HG02870 (cell line): ENCODE measurements at regions not wholly inside any gene's neighbourhood (a gene's known extent, or its start where the extent isn't known, plus 50 kb on each side); places are given as distances from the start of the nearest gene placed in this dataset.

ENCODE experiments used
- ATAC-seq: cut with Tn5 transposase; IDR thresholded peaks from one replicate; pipeline ENCODE4 v1.9.1; 2021; ENCODE audit warnings: mild to moderate bottlenecking, moderate library complexity; ENCODE audit not compliant: unreplicated experiment

DNA sequence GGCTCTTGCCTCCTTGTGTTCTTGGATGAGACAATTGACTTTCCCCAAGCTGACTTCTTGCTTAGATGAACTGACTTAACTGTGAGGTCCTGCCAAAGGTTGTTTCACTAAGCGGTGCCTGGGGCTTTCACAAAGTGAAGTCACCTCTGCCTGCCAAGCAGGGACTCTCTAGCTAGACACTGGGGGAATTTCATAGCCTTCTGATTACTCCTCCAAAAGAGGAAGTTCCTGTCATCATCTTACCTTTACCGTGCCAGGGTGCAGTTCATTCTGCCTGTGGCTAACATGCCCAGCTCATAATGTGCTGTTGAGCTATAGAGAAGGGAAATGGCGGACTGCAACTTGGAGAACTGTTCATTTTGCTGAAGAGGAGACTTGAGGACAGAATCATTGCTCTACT lies 472.0 kb upstream of the WWC1 start:
- peak; percentile 90 for ATAC-seq

DNA sequence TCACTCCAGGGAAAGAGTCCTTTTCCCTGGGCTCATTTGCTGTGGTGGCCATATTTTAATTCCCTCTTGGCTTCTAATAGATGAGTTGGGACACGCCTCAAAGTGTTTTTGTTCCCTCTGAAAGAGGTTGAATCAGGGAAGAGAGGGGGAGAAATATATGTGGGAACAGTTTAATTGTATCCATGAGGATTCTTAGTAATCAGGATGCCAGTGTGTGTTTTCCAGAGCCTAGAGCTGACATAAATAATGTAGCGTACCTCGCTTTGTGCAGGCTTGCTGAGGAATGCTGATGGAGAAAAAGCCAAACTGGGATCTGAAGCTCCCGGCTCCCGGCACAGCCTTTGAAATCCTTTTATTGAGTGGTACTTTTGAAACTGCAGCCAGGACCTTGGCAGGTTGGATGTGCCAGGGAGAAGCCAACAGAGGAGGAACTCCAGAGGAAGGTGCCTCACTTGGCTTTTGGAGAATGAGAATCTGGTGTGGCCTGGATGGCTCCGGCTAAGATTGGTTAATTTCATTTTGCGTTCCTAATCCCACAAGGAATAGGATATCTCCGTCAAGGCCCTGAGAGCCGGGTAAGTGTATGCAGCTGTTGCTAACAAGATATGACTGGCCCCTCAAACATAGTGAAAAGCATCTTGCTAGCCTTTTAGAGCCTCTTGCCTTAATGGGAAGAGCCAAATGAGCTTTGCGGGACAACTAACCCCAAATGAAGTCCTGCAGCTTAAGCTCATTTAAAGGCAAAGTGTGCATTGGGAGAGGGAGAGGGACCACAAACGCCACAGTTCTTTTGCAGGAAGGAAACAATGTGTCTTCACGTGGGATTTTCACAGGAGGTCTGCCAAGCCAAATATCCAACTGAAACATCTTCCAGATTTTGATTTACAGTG lies 471.1 kb upstream of the WWC1 start:
- ATAC-seq, result no peak

DNA sequence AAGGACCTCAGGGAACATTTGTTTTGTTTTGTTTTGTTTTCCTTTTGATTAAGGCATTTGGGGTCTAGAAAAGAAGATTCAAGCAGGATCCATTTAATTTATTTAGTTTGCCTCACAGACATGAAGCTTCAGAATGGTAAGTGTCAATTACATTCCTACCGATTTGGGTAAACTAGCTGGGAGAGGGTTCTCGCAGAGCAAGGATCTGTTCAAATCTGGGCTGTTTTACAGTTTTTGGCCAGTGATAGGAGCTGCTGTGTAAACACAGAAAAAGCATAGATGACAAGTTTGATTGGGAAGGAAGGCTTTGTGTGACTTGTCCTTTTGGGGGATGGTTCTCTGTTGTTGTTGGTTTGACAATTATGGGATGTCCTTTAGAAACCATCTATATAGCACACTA lies 470.3 kb upstream of the WWC1 start:
- no peak for ATAC-seq

GRCh38 chr5:167821669-167822068 lies 469.8 kb upstream of the WWC1 start:
- ATAC-seq, result no peak

GRCh38 chr5:167822241-167822640 lies 469.2 kb upstream of the WWC1 start:
- no peak for ATAC-seq

DNA sequence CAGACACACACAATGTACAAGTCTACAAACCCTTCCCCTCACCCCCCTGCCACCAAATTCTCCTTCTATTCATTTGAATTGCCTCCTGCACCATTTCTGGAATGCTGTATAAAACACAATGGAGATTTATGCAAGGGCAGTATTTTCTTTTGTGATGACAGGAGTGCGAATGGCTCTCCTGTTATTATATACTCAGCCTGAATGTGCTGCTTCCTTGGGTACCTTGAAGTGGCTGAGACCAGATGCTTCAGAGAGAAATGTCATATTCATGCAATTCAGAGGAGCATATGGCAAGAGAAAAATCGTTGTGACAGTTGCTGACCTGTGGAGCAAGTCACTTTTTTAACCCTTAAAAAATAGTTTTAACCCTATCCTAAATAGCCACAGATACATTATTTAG lies 468.0 kb upstream of the WWC1 start:
- no peak for ATAC-seq

DNA sequence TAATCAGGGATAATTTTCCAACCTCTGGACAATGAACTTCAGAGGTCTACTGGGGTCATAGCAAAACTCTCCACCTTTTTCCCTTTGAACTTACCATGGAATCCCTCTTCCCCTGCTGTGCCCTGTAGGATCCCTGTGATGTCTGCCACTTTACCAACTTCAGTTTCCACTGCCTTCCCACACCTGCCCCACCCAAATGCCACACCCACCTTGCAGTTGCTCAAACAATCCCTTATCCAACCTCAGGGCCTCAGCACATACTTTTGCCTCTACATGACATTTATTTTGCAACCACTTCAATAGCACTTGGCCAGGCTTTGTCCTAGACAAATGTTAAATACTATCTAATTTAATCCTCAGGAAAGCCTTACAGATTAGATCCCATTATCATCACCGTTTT lies 463.7 kb upstream of the WWC1 start:
- ATAC-seq, result no peak

GRCh38 chr5:167831754-167832504 lies 459.5 kb upstream of the WWC1 start:
- no peak for ATAC-seq

GRCh38 chr5:167832609-167833008 lies 458.8 kb upstream of the WWC1 start:
- ATAC-seq, result no peak

DNA sequence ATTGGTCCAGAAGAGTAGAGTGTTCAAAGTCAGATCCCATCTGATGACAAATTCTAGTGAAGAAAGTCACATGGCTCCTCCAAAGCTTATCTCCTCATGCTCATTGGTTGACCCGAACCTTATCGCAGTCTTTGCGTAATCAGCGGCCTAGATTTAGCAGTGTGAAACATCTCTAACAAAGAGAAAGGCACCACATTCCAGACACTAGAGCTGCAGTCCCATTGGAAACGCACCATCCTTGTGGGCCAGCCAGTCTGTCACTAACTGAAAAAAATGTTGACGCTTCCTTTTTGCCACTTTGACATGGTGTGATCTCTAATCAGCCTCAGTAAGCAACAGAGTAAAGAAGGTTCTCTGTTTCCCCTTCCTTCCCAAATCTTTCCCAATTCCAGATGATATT lies 458.0 kb upstream of the WWC1 start:
- ATAC-seq, result no peak

DNA sequence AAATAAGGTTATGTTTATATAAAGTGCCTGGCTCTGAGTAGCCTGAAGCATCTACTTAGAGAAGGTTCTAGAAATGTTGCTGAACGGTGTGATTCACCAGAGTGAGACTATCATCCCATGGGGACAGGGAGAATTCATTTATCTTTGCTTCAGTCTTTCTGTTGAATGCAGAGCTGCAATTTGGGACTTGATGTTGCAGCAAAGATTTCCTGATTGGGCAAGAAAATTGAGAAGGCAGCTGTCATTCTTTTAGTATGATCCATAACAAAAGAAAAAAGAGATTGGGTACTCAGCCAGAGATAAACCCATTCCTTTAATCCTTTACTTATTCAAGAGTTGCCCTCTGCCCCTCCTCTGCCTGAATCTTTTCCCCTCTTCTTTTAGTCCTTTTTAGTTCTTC lies 456.3 kb upstream of the WWC1 start:
- ATAC-seq, result no peak

GRCh38 chr5:167837127-167837526 lies 454.3 kb upstream of the WWC1 start:
- ATAC-seq, result no peak

- ATAC-seq, result no peak
Observed at GRCh38 chr5:167839065-167839464, 452.4 kb upstream of the WWC1 start.

GRCh38 chr5:167840527-167841130 lies 450.8 kb upstream of the WWC1 start:
- no peak for ATAC-seq

DNA sequence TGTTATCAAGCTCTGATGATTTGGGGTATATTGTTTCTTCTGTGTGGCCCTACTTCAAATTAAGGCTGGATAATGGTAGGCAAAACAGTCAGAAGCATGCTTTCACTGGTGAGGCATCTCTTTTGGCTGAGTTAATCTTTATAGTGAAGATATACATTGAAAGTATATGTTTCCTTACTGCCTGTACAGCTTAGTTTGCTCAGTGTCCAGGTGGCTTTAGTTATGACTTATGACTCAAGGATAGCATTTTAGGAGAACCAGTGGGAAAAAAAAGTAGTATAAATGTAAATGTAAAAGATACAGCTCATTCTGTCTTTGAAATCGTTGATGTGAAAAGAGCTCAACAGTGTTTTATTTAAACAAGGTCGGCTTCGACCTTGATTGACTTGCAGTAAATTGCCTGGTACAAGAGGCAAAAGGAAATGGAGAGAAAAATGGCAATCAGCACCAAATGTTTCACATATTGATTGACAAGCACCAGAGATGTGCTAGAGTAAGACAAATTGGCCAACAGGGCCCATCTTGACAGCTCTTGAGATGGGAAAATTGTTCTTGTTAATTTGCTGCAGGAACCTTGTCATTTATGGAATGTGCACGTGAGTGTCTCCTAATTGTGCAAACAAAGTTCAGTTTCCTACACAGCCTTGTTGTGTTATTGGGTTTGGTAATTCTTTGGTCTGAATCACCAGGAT lies 447.4 kb upstream of the WWC1 start:
- ATAC-seq, result no peak

DNA sequence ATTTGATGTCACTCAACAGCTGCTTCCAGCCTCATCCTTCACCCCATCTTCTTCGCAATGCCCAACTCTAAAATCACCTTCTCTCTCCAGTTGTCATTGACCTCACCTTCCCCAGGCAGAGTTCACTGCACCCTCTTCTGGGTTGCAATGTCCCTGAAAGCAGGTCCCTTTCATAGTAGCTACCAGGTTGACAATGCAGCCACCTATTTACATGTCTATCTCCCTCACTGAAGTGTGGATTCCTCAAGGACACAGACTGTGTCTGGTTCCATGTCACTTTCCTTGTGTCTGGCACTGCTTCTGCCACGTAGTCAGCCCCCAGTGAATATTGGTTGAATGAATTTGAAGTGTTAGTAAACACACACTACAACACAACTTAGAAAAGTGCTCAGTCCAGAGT lies 445.5 kb upstream of the WWC1 start:
- no peak for ATAC-seq

- no peak for ATAC-seq
Observed at GRCh38 chr5:167849874-167850273, 441.6 kb upstream of the WWC1 start.

DNA sequence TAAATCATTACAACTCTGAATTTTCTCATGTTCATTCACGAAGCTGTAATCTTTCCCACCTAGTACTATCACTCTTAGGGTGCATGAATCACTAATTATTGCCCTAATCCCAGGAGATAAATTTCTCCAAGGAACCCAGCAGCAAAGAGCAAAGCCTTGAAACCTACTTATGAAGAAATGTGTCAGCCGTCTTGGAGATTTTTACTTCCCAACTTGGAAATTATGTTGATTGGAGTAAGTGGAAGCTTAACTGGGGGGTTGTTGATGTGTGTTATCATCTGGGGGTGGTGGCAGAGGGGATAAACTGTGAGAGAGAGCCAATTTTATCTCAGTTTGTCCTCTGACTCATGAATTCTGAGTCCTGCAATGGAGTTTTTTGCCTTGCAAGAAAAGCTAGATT lies 440.5 kb upstream of the WWC1 start:
- no peak for ATAC-seq

GRCh38 chr5:167851416-167851815 lies 440.0 kb upstream of the WWC1 start:
- ATAC-seq, result no peak

- ATAC-seq, result no peak
Observed at GRCh38 chr5:167852515-167852914, 438.9 kb upstream of the WWC1 start.

DNA sequence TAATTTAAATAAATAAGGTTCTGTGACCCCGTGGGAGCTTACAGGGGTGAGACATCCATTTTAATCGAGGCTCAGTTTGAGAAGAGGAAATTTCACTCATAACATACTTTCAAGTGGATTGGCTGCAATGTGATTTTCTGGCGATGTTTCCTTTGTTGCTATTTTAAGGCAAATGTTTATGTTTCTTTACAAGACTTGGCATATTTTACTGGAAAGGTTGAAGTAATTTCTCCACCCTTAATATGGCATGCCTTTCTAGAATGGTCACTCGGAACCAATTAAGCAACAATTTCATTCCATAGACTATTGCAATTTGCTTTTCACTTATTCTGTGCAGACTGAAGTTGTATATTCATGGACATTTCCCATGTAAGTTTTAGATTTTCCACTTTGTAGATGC lies 438.0 kb upstream of the WWC1 start:
- ATAC-seq, result no peak
